NCI-H2196 (cell line): ENCODE measurements at regions not wholly inside any gene's neighbourhood (a gene's known extent, or its start where the extent isn't known, plus 50 kb on each side); places are given as distances from the start of the nearest gene placed in this dataset.

Experiments
- DNase-seq: peaks from one replicate; lab custom pipeline; 2025; ENCODE audit not compliant: unreplicated experiment; lab: John Stamatoyannopoulos, UW

DNA sequence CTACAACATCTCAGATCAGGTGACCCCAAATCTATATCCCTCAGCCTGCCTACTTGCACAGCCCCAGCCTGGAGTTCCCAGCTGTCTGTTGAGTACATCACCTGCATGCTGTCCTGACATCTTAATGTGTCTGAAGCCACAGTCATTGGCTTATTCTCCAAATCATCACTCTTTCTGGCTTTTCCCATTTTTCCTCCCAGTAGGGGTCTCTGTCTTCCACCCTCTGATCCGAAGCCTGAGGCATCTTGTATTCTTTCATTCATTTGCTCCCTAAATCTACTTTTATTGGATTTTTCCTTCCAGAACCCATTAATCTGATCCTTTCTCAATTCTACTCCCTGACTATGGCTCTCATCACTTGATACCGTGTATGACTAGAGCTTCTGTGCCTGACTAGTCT is 332.9 kb upstream of the DCC start:
- DNase-seq: no peak

GRCh38 chr18:52008330-52008729 is 331.7 kb upstream of the DCC start:
- no peak for DNase-seq

- DNase-seq: no peak
Measured at GRCh38 chr18:52008736-52009135, 331.3 kb upstream of the DCC start.

GRCh38 chr18:52009958-52010357 is 330.0 kb upstream of the DCC start:
- no peak for DNase-seq

DNA sequence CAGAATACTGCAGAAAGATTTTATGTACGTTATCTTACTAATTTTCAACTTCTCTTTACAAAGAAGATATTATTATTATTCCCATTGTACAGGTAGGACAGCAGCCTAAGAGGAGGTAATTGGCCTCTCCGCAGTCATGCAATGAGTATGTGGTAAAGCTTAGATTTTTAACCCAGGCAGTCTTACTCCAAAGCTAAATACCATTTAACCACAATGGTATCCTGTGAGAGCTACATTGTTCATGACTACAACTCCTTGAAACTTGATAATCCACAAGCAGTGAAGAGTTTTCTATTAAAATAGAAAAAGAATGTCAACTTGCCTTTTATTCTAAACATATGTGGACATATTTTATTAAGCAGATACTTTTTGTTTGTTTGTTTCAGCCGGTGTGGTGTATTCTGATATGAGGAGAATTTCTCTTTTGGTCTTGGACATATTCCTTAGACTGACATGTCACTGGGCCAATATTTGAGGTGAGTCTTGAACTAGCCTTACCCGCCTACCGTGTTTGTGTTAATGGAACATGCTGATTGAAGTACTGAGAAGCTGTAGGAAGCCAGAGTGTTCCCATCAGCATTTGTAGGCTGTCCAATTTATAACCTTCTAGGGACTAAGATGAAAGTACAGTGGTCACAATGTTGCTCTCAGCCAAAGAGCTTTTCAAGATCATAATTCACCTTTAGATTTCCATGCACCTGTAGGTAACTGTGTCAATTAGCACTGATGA is 293.9 kb upstream of the DCC start:
- no peak for DNase-seq

DNA sequence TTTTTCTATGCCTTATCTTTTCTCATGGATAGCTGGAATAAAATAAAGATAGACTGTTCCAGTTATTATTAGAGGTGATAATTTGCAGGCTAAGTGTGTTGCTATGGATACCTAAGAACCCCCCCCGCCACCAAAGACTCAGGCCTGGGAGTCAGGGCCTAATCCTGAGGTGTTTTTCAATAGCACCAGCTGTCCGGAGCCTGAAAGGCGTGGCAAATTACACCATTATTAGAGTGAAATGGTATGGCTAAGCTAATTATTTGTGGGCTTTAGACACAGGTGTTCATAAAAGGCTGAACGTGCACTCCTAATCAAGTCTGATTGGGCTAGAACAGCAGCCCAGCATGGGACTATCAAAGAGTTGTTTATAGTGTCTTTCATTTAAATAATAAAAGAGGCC is 293.2 kb upstream of the DCC start:
- no peak for DNase-seq

DNA sequence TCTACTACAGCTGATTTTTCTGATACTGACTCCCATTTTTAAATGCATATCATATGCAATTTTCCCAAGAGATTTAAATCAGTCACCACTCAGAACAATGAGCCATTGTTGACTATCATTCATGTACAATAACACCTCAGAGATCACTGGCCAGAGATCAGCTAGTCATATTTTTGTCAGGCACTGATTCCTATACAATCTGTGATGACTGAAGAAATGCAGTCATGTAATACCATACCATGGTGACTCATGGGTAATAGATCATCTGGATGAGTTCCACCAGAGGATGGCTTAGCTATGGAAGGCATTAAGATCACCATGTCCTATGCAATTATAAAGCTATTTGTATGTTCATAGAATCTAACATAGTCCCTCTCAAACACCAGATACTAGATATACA is 285.7 kb upstream of the DCC start:
- no peak for DNase-seq

- no peak for DNase-seq
Measured at GRCh38 chr18:52060607-52061304, 279.2 kb upstream of the DCC start.

DNA sequence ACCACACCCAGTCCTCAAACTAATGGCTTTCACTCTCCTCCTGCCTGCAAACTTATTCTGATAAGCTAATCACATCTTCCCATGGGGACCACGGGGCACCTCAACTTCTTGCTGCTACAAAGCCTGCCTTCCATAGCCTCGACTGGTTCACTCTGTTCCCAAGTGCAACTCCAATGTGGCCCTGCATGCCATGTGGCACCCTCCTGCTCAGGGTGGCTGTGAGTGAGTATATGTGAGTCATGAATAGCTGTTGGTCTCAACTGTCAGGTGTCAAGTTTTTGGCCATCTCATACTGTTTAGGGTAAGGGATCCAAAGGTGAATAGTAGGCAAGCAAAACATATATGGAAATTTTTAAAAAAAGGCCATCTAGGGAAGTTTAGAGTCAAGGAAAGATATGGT is 276.1 kb upstream of the DCC start:
- DNase-seq: no peak

DNA sequence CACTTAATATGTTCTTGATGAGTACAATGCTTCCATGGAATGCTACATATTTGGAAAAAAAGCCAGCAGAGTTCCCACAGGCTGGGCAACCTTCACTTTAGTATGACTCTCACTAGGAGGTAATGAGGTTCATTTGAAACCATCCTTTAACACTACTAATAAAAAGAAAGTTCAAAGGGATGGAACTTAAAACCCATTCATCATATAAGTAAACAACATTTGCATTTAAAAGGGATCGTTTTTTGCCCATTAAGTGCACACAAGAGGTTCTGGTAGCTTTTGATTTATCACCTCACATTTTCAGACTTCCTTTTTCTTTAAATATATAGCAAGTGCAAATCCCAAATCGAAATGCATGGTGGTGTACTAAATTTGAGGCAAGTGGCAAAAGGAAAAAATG is 270.8 kb upstream of the DCC start:
- no peak for DNase-seq

DNA sequence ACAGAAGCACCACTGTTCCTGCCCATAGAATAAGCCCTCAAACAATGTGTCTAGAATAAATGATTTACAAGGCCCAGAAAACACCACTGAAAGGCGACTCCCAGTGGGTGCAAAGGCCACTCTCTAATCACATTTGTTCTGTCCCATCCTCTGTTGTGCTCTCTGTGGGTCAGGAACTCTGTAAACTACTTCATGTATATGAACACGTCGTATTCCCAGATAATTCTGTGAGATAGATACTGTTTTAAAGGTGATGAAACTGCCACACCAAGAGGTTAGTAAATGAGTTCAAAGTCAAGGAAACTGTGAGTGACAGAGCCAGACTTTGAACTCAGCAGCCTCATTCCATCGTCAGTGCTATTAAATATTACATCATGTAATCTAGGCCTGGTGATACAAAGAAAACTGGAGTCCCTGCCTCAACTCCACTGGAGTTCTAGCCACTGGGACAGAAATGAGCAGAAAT is 269.7 kb upstream of the DCC start:
- no peak for DNase-seq

DNA sequence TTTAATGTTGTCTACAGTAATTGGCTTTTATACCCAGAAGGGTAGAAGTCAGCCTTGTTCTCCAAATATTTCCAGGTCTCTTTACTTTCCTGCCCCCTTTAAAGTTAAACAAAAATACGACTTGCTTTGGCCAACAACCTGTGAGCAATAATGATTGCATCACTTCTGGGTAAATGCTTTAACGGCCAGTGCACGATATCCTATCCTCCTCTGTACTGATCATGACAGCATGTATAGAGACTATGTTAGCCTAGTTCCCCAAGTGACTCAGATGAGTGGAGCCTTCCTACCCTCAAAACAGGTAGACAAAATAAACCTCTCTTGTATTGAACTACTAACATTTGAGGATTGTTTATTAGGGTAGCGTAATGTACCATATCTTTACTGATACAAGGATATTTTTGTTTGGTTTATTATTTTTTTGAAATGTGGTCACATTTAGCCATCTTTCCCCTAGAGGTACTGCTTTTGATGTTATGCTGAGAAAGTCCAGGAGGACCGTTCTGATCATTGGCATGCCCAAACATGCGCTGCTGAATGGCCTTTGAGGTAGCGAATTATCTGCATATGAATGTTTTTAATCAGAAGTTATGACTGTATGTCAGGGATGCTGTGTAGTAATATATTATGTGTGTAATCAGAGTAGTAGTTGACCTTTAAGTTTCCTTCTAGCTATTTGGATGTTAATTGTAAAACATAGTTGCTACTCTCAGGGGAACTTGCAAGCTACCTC is 262.6 kb upstream of the DCC start:
- no peak for DNase-seq

DNA sequence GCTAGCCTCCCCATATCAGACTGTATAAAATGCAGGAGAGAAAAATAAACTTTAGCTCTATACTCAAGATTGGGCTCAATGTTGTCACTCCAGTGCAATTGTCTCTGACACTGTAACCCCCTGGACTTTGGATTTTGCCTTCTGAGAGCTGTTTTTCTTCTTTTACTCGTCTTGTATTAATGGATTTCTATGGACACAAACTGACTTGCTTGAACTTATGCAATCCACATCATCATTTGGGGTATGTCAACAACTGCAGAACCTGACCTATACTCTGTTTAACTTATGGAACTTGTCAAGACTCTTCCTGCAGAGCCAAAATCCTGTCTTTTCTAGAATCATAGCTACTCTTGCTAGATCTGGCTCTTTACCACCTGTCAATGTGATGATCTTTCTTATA is 257.8 kb upstream of the DCC start:
- DNase-seq: no peak

GRCh38 chr18:52087140-52087539 is 252.9 kb upstream of the DCC start:
- DNase-seq: no peak

DNA sequence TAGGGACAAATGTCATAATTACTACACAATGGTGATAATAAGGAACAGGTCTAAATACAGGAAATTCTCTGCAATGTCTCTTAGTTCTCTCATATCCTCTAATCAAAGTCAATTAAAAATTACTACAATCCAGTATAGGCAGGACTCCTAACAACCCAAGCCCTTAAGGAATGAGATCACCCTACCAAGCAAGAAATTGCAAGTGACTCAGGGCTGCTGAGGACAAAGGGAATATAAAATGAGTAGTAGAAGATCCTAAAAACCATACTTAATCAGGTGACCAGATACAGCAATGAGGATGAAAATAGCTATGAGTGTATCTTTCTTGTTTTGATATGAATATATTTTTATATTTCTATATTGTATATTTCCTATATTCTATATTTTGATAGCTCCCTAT is 250.0 kb upstream of the DCC start:
- DNase-seq: no peak

- DNase-seq: no peak
Measured at GRCh38 chr18:52093171-52093570, 246.8 kb upstream of the DCC start.

DNA sequence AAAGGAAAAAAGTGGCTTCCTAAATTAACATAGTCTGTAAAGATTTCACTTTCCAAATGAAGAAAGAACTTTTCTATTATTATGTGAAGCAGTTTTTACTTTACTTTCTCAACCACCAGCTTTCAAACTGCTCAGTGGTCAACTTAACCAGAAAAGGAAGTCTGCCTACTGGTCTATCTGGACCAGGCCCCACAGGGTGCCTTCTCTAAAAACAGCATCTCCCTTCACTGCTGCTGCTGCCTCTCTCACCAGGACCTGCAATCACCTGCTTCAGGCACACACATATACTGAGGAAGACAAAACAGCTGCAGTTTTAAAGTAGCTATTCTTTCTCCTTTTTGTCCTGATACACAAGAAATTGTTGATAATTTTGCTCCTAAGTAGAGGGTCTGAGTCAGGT is 221.3 kb upstream of the DCC start:
- DNase-seq: no peak

- no peak for DNase-seq
Measured at GRCh38 chr18:52130624-52131301, 209.2 kb upstream of the DCC start.

DNA sequence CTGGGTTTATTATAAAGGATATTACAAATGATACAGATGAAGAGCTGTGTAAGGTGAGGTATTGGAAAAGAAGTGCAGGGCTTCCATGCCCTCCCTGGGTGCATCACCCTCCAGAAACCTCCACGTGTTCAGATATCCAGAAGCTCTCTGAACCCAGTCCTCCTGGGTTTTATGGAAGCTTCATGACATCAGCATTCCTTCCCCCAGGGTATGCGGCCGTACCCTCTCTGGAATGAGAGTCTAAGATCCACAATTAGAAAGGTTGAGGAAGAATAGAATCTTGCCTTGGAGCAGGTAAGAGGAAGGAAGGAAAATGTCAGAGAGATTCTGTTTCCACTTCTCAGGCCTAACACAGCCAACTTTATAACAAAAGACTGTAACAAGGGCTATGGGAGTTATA is 208.2 kb upstream of the DCC start:
- no peak for DNase-seq

DNA sequence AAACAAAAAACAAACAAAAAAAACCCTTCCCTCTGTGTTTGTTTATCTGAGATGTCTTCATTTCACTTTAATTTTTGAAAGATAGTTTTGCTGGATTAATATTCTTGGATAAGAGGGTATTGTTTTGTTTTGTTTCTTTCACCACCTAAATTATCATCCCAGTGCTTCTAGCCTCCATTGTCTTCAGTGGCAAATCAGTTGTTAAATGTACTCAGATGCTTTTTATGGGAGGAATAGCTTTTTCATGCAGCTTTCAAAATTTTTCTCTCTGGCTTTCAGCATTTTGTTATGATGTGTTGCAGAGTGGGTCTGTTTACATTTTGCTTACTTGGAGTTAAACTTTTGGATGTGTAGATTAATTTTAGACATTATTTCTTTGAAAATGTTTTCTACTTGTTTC is 203.5 kb upstream of the DCC start:
- DNase-seq: no peak

GRCh38 chr18:52140986-52141385 is 199.0 kb upstream of the DCC start:
- no peak for DNase-seq

DNA sequence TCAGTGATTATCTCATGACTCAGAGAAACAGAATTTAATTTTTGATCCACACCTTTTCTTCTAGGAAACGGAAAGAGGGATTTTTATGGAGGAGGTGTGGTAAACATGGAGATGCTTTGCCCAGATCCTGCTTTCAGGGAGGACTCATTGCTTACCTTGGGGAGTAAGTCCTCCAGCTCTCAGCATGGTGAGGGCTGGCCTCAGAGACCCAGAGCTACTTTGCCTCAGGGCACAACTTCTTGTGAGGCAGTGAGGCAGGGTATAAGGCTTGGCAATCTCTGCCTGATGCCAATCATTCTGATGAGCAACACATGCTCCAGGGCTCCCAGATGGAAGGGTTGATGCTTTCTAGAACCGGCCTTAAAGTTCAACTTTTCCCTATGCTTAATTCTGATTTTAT is 189.9 kb upstream of the DCC start:
- DNase-seq: no peak
